DOHH2 (cell line): ENCODE measurements at regions not wholly inside any gene's neighbourhood (a gene's known extent, or its start where the extent isn't known, plus 50 kb on each side); places are given as distances from the start of the nearest gene placed in this dataset.

ENCODE experiments used
- H3F3A ChIP-seq: fragments of 200-600 bp; sonication (generic), shearing (Covaris generic); 2 replicates; pipeline ENCODE4 v1.6.0; 2016; ENCODE audit warnings: antibody characterized with exemption, mild to moderate bottlenecking; ENCODE audit not compliant: control insufficient read depth, insufficient read depth
- H3K27ac ChIP-seq: fragments of 200-600 bp; sonication (generic); 2 replicates; pipeline ENCODE4 v1.5.1; 2014; ENCODE audit warnings: low read depth, mild to moderate bottlenecking, low read length, moderate library complexity
- H3K27me3 ChIP-seq: fragments of 200-600 bp; sonication (generic); 2 replicates; pipeline ENCODE4 v1.6.1; 2014; ENCODE audit warnings: mild to moderate bottlenecking, low read length, mixed read lengths; ENCODE audit not compliant: control insufficient read depth
- H3K36me3 ChIP-seq: fragments of 200-600 bp; sonication (generic); 2 replicates; pipeline ENCODE4 v1.6.1; 2014; ENCODE audit warnings: mild to moderate bottlenecking, low read length, moderate library complexity, mixed read lengths; ENCODE audit not compliant: control insufficient read depth
- H3K4me1 ChIP-seq: fragments of 200-600 bp; sonication (generic); 2 replicates; pipeline ENCODE4 v1.6.1; 2014; ENCODE audit warnings: mild to moderate bottlenecking, low read length, mixed read lengths; ENCODE audit not compliant: control insufficient read depth
- H3K4me2 ChIP-seq: fragments of 200-600 bp; sonication (generic); 2 replicates; pipeline ENCODE4 v1.6.0; 2014; ENCODE audit warnings: mild to moderate bottlenecking, low read length, moderate library complexity
- H3K4me3 ChIP-seq: fragments of 200-600 bp; sonication (generic); 2 replicates; pipeline ENCODE4 v1.5.1; 2014; ENCODE audit warnings: mild to moderate bottlenecking, low read length, mixed read lengths
- H3K79me2 ChIP-seq: fragments of 200-600 bp; sonication (generic); 2 replicates; pipeline ENCODE4 v1.6.1; 2014; ENCODE audit warnings: mild to moderate bottlenecking, low read length, mixed read lengths; ENCODE audit not compliant: control insufficient read depth
- H3K9me2 ChIP-seq: fragments of 200-600 bp; sonication (generic); replicated peaks from 2 replicates; pipeline ENCODE4 v1.6.1; 2014; ENCODE audit warnings: mild to moderate bottlenecking, low read length, mixed read lengths; ENCODE audit not compliant: control insufficient read depth
- H3K9me3 ChIP-seq: fragments of 200-600 bp; sonication (generic); 2 replicates; pipeline ENCODE4 v1.6.1; 2014; ENCODE audit warnings: antibody characterized with exemption, low read length, mixed read lengths; ENCODE audit not compliant: control insufficient read depth, insufficient read depth
- H4K20me1 ChIP-seq: fragments of 200-600 bp; sonication (generic); 2 replicates; pipeline ENCODE4 v1.6.0; 2014; ENCODE audit warnings: low read depth, mild to moderate bottlenecking, antibody characterized with exemption, low read length, moderate library complexity; ENCODE audit not compliant: control insufficient read depth, insufficient read depth
- EZH2phosphoT487 ChIP-seq: fragments of 200-600 bp; sonication (generic); IDR thresholded peaks from 2 replicates; pipeline ENCODE4 v1.6.1; 2017; ENCODE audit warnings: borderline replicate concordance, mild to moderate bottlenecking, antibody characterized with exemption, low read length, moderate library complexity, mixed read lengths
- TF ChIP-seq, protein P1 (sequence below): fragments of 200-600 bp; sonication (generic); IDR thresholded peaks from one replicate; pipeline ENCODE4 v1.5.1; 2014; ENCODE audit warnings: antibody characterized with exemption, mild to moderate bottlenecking, low read depth, low read length; ENCODE audit not compliant: poor library complexity, severe bottlenecking

DNA sequence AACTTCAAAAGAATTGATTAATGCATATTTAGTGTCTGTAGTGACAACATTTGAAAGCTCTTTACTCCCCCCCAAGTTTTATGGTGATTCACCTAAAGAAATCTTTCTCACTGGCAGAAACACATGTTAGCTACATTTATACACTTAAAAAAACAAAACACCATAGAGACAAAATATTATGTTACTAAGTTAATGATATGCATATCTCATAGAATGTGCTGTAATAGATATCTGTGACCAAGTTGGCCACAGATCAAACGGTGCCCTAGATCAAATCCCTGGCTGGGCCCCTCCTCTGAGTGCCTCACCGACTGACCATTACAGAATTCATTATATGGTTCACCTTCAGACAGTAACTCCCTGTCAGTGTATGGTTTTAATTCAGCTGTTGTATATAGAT lies 322.1 kb upstream of the LYPLAL1 start:
- Histone ChIP-seq H3F3A (no peaks in the 10 kb centered on the region), H3K9me2 (no peaks in the 10 kb centered on the region), H3K4me3 (no peak overlapping the region), H3K4me2 (no peak overlapping the region), H3K79me2 (no peaks in the 10 kb centered on the region), H4K20me1 (no peaks in the 10 kb centered on the region), H3K9me3 (no peaks in the 10 kb centered on the region), H3K36me3 (no peaks in the 10 kb centered on the region), H3K27me3 (no peaks in the 10 kb centered on the region), H3K4me1 (no peaks in the 10 kb centered on the region), H3K27ac (no peak overlapping the region)
- TF ChIP-seq, protein P1, sequence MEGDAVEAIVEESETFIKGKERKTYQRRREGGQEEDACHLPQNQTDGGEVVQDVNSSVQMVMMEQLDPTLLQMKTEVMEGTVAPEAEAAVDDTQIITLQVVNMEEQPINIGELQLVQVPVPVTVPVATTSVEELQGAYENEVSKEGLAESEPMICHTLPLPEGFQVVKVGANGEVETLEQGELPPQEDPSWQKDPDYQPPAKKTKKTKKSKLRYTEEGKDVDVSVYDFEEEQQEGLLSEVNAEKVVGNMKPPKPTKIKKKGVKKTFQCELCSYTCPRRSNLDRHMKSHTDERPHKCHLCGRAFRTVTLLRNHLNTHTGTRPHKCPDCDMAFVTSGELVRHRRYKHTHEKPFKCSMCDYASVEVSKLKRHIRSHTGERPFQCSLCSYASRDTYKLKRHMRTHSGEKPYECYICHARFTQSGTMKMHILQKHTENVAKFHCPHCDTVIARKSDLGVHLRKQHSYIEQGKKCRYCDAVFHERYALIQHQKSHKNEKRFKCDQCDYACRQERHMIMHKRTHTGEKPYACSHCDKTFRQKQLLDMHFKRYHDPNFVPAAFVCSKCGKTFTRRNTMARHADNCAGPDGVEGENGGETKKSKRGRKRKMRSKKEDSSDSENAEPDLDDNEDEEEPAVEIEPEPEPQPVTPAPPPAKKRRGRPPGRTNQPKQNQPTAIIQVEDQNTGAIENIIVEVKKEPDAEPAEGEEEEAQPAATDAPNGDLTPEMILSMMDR: no peak
- no peak for TF ChIP-seq EZH2phosphoT487

DNA sequence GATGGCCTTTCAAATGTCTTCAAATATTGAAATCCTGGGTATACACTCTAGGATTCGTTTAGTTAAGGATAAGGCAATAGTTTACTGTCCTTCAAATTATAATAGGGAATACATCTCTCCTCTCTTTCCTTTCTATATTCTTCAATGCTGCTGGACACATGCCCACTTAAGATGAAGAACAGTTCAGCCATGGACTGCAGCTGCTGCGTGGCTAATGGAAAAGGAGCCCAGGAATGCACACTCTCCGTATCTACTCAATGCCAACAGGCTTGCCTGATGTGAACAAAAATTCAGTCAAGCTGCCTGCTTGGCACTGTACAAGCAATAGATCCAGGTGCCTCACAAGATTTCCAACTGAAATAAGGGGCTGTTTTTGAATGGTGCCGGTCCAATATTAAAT lies 321.2 kb upstream of the LYPLAL1 start:
- H3K4me3 ChIP-seq: no peak overlapping the region
- TF ChIP-seq EZH2phosphoT487: no peak
- TF ChIP-seq, protein P1: no peak
- no peaks in the 10 kb centered on the region for H3K4me1 ChIP-seq
- H3K27ac ChIP-seq: no peak overlapping the region
- H3K4me2 ChIP-seq: no peak overlapping the region
- H3K9me3 ChIP-seq: no peaks in the 10 kb centered on the region
- no peaks in the 10 kb centered on the region for H4K20me1 ChIP-seq
- H3K36me3 ChIP-seq: no peaks in the 10 kb centered on the region
- H3K27me3 ChIP-seq: no peaks in the 10 kb centered on the region
- no peaks in the 10 kb centered on the region for H3F3A ChIP-seq
- H3K79me2 ChIP-seq: no peaks in the 10 kb centered on the region
- no peaks in the 10 kb centered on the region for H3K9me2 ChIP-seq

DNA sequence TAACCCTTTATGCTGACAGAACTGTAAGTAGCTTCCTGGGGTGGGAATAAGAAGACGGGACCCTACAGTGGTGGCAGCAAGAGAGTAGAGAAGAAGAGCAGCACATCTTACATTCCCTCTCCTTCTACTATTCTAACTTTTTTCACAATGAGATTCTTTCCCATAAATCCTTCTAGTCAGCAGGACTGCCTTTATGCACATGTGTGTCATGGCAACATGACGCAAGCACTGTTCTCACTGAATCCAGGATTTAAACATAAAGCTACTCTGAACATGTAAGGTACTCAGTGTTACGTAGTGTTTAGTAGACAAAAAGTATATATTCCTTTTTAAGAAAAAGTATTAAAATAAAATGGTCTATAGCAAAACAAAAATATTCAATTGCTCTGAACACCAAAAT lies 309.7 kb upstream of the LYPLAL1 start:
- H3K27me3 ChIP-seq: no peaks in the 10 kb centered on the region
- no peak overlapping the region for H3K4me2 ChIP-seq
- no peaks in the 10 kb centered on the region for H3K79me2 ChIP-seq
- H3K4me1 ChIP-seq: no peaks in the 10 kb centered on the region
- no peaks in the 10 kb centered on the region for H3F3A ChIP-seq
- no peaks in the 10 kb centered on the region for H3K9me2 ChIP-seq
- TF ChIP-seq, protein P1: no peak
- no peak for TF ChIP-seq EZH2phosphoT487
- H3K36me3 ChIP-seq: no peaks in the 10 kb centered on the region
- H3K27ac ChIP-seq: no peak overlapping the region
- H3K9me3 ChIP-seq: no peaks in the 10 kb centered on the region
- no peaks in the 10 kb centered on the region for H4K20me1 ChIP-seq
- no peak overlapping the region for H3K4me3 ChIP-seq

DNA sequence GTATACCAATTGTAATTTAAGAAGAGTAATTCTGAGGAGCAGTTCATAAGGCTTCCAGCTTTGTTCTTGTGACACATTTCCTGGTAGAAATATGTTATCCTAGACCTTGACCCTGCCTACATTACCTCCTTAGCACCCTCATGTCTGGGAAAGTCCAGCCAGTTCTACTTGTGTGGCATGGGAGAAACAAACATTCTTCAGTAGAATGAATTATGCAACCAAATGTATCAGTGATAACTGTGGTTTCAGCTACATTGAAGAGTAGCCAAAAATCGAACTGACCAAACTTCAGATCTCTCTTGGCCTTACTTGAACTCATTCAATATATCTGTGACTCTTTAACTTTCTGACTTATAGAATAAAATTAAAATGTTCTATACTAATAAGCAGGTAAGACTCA lies 308.1 kb upstream of the LYPLAL1 start:
- Histone ChIP-seq H3K27me3 (no peaks in the 10 kb centered on the region), H3K4me2 (no peak overlapping the region), H3K4me3 (no peak overlapping the region), H3K27ac (no peak overlapping the region), H3K79me2 (no peaks in the 10 kb centered on the region), H3K4me1 (no peaks in the 10 kb centered on the region), H3K36me3 (no peaks in the 10 kb centered on the region), H4K20me1 (no peaks in the 10 kb centered on the region), H3F3A (no peaks in the 10 kb centered on the region), H3K9me2 (no peaks in the 10 kb centered on the region), H3K9me3 (no peaks in the 10 kb centered on the region)
- TF ChIP-seq, protein P1: no peak
- TF ChIP-seq EZH2phosphoT487: no peak
